LNCAP (cell line): ENCODE measurements at regions not wholly inside any gene's neighbourhood (a gene's known extent, or its start where the extent isn't known, plus 50 kb on each side); places are given as distances from the start of the nearest gene placed in this dataset.

ENCODE experiments used
- CTCF ChIP-seq: fragments of 450-650 bp; IDR thresholded peaks from 2 replicates; pipeline ENCODE4 v1.5.1; 2017; ENCODE audit warnings: mild to moderate bottlenecking

DNA sequence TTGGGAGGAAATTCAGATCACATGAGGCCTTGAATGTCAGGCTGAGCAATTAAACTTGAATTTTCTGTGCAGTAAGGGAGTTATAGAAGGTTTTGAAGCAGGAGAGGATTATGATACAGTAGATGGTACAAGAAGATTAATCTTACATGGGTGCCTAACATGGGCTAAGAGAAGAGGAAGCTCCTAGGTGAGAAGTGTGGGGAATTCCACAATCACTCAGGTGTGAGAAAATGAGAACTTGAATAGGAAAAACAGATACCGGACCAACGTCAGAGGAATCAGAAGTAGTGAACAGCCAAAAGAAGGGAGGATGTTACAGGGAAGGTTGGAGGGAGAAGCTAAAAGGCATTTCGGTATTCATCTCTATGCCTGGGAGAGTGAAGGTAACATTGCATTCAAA lies 250.7 kb upstream of the SLC35B3 start:
- TF ChIP-seq CTCF, result no peak

DNA sequence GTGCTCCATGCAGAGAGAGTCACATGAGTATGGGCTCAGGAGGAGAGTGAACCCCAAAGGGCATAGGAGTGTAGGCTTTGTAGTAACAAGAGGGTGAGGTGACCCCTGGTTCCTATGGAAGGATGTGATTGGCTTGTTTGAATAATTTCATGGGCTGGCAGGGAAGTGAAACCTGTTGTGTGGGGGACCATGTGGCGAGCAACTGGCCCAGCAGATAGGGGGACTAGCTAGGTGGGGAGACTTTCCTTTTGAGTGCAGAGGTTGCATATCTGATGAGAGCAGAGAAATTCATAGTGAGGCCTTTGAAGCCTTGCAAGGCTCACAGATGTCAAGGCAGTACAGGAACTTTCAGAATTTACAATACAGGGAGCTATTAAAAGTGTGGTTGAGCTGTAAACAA lies 247.9 kb upstream of the SLC35B3 start:
- no peak for TF ChIP-seq CTCF

DNA sequence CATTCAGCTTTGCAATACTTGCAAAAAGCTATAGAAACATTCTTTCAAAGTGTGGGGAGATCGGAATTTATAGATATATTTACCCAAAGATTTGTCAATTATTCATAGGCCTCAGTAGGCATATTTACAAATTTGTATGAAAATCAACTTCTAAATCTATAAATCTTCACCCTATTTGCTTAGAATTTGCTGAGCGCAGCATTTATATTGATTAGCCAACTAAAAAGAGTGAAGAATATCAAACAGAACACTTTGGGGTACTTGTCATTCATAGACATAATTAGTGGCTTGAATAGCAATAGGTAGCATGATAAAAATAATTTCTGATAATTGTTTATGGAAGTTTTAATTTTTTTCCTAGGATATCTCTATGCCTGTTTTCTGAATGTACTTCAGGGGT lies 244.5 kb upstream of the SLC35B3 start:
- no peak for TF ChIP-seq CTCF

DNA sequence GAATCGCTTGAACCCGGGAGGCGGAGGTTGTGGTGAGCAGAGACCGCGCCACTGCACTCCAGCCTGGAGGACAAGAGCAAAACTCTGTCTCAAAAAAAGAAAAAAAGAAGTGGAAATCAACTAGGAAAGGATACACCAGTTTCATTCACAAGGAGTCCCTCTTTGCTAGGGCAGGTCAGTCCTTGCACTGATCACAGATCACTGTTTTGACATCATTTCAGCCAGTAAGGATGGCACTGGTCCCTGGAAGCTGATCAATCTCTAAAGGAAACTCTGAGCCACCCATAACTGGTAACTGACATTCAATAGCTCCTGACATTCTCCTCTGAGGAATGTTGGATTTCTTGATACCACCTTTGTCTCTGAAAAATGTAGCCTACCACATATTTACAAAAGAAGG lies 243.1 kb upstream of the SLC35B3 start:
- TF ChIP-seq CTCF, result no peak

GRCh38 chr6:8674126-8674525 lies 238.8 kb upstream of the SLC35B3 start:
- no peak for TF ChIP-seq CTCF

GRCh38 chr6:8672882-8673281 lies 237.5 kb upstream of the SLC35B3 start:
- TF ChIP-seq CTCF, result no peak

DNA sequence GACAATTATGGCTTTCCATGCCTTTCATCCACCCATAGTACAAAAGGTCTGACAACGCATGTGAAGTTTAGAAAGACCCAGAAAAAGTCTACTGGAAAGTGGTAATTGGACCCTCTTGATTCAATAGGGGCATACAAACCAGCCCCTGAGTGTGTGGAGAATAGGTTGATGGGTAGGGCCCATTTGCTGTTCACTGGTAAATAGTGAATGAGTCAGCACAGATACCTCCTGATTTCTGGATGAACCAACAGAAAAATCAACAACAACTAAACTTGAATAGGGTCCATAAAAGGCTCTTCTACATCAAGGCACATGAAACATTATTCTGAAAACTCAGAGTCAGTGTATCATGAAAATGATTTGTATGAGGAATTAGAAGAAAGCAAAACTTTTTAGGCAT lies 235.4 kb upstream of the SLC35B3 start:
- TF ChIP-seq CTCF, result no peak

DNA sequence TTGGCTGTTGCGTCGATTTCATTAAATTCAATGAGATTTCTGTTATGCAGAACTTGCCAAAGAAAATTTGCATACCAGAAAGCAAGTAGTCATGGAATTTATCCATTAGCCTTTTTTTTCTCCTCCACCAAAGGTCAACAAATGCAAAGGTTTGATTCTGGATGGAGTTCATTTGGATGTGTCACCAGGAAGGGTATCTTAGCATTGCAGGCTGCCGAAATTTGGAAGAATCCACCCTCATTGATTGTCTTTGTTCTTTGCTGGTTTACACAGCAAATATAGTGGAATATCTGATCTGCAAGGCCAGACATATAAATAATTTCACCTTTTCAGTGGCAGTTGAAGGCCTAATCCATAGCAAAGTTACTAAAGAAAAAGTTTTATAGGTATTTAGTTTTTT lies 229.4 kb upstream of the SLC35B3 start:
- TF ChIP-seq CTCF, result no peak
